ENCODE measurements at regions not wholly inside any gene's neighbourhood (a gene's known extent, or its start where the extent isn't known, plus 50 kb on each side); places are given as distances from the start of the nearest gene placed in this dataset.

- WGBS, 2 donors: 81 to 94% methylated on average over 2 of the region's 2 CpGs
- Histone ChIP-seq H3K4me3 (no peak overlapping the region), H3K27ac (no peak overlapping the region), H3K27me3 (no peaks in the 10 kb centered on the region), H3K4me1 (no peaks in the 10 kb centered on the region), H3K36me3 (no peaks in the 10 kb centered on the region), H3K9me3 (no peaks in the 10 kb centered on the region)
- TF ChIP-seq CTCF (IDR thresholded peaks at IDR 0.05) (no peak), POLR2A (IDR thresholded peaks at IDR 0.05) (no peak)
- intact Hi-C loops (cut with DNase I): no loop called here
- no peak for DNase-seq
Observed at GRCh38 chr11:82225930-82226329, 507.7 kb downstream of the FAM181B start.

- Histone ChIP-seq H3K36me3 (no peaks in the 10 kb centered on the region), H3K27ac (no peak overlapping the region), H3K27me3 (no peaks in the 10 kb centered on the region), H3K4me1 (no peaks in the 10 kb centered on the region), H3K9me3 (no peaks in the 10 kb centered on the region), H3K4me3 (no peak overlapping the region)
- intact Hi-C loops (cut with DNase I): no loop called here
- no peak for DNase-seq
- whole genome bisulfite sequencing, 2 donors: 68 to 83% methylated on average over 2 of the region's 2 CpGs
- no peak for TF ChIP-seq CTCF (IDR thresholded peaks at IDR 0.05)
- TF ChIP-seq POLR2A (IDR thresholded peaks at IDR 0.05): no peak
Observed at GRCh38 chr11:82225502-82225901, 508.2 kb downstream of the FAM181B start.

- intact Hi-C loops (cut with DNase I): no loop called here
- DNase-seq: no peak
- Histone ChIP-seq H3K36me3 (no peaks in the 10 kb centered on the region), H3K4me1 (no peaks in the 10 kb centered on the region), H3K27ac (no peak overlapping the region), H3K4me3 (no peak overlapping the region), H3K27me3 (no peaks in the 10 kb centered on the region), H3K9me3 (no peaks in the 10 kb centered on the region)
- no peak for TF ChIP-seq POLR2A (IDR thresholded peaks at IDR 0.05)
- no peak for TF ChIP-seq CTCF (IDR thresholded peaks at IDR 0.05)
- WGBS, 2 donors: 43 to 53% methylated on average over 3 of the region's 3 CpGs
Observed at GRCh38 chr11:82216927-82217570, 516.6 kb downstream of the FAM181B start.

- DNase-seq: no peak
- Histone ChIP-seq H3K36me3 (no peaks in the 10 kb centered on the region), H3K27ac (no peak overlapping the region), H3K9me3 (no peaks in the 10 kb centered on the region), H3K27me3 (no peaks in the 10 kb centered on the region), H3K4me3 (no peak overlapping the region), H3K4me1 (no peaks in the 10 kb centered on the region)
- intact Hi-C loops (cut with DNase I): no loop called here
- TF ChIP-seq POLR2A (IDR thresholded peaks at IDR 0.05): no peak
- TF ChIP-seq CTCF (IDR thresholded peaks at IDR 0.05): no peak
- 72 to 91% methylated on average over 1 of the region's 1 CpG for WGBS, 2 donors
Observed at GRCh38 chr11:82210011-82210410, 523.7 kb downstream of the FAM181B start.

GRCh38 chr11:82195283-82195682, 538.4 kb downstream of the FAM181B start:
- DNase-seq: no peak
- 70 to 74% methylated on average over 3 of the region's 3 CpGs for WGBS, 2 donors
- TF ChIP-seq CTCF (IDR thresholded peaks at IDR 0.05): no peak
- no peak for TF ChIP-seq POLR2A (IDR thresholded peaks at IDR 0.05)

More at GRCh38 chr11:82195283-82195682, 538.4 kb downstream of the FAM181B start:
- H3K36me3 ChIP-seq: no peaks in the 10 kb centered on the region
- no peaks in the 10 kb centered on the region for H3K4me1 ChIP-seq
- no peaks in the 10 kb centered on the region for H3K9me3 ChIP-seq
- no peak overlapping the region for H3K27ac ChIP-seq
- H3K4me3 ChIP-seq: no peak overlapping the region
- no peaks in the 10 kb centered on the region for H3K27me3 ChIP-seq
- intact Hi-C loops (cut with DNase I): no loop called here
